Left renal pelvis (tissue), 4 donors: ENCODE measurements at regions not wholly inside any gene's neighbourhood (a gene's known extent, or its start where the extent isn't known, plus 50 kb on each side); places are given as distances from the start of the nearest gene placed in this dataset.
"Not testable (repeated sequence)": the region's sequence is repeated elsewhere in the genome, so short reads cannot be mapped to it uniquely, and the experiment has no call there.

ENCODE experiments used
- DNase-seq, 4 donors: peaks; one replicate each; pipeline ENCODE4 v3.0.0-alpha.2; 2013; ENCODE audit warnings: low read depth in 4 of 4, low spot score in 3 of 4

DNA sequence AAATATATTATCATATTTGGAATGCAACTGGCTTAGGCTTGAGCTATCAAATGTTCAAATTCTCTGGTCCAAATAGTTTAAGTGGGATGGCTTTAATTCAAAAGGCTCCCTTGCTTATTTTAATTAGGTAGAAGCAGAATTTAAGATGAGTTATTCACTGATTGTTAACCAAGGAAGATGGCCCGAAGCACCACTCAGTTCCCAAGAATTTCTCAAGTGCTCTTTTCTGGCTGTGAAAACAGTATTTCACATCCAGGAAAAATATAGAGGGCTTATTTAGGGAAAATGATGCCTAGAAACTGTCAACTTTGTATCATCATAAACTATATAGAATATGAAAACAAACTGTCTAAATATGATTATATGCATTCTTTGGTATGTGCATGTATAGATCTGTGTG is 246.5 kb upstream of the SFRP2 start:
- DNase-seq: no peak

DNA sequence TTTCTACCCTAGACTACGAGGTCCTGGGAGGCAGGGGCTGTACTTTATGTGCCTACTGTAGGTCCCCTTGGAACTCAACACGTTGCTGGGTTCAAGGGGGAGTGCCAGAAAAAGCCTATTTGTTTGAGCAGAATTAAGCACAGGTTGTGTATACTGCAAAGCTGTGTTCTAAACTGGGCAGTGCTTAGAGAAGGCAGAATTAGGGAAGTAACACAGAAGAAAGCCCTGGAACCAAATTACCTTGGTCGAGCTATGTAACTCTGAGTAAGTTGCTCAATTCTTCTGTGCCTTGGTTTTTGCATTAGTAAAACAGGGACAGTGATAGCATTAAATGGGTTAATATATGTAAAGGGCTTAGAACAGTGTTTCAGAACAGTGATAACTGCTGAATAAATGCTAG is 245.0 kb upstream of the SFRP2 start:
- no peak for DNase-seq

DNA sequence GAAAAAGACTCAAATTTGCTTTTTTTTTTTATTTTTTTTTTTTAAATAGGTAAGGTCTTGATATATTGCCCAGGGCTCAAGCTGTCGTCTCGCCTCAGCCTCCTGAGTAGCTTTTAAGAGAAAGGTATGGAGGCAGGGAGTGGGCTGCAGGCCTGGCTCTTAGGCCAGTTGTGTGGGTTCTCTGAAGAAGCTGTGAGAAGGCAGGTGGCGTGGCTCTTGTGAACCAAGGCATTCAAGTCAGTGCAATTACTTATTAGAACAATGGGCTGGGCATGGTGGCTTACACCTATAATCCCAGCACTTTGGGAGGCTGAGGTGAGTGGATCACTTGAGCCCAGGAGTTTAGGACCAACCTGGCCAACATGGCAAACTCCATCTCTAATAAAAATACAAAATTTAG is 244.0 kb upstream of the SFRP2 start:
- no peak for DNase-seq

DNA sequence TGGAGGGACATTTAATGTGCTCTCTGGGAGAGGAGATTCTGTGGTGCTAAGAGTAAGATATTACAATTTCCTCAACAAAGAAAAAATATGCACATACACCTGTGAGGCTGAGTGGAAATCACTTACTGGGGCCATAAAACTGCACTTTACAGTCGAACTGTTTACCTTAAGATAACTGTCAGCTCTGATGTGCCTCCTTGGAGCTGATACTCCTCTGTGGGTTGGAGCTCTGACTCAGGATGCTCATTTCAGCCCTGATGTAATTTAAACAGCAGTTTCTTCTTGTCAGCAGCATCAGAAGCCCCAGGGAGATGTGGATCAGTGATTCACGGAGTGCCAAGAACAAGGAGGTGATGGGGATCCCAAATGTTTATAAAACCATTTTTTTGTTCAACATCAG is 241.9 kb upstream of the SFRP2 start:
- no peak for DNase-seq

DNA sequence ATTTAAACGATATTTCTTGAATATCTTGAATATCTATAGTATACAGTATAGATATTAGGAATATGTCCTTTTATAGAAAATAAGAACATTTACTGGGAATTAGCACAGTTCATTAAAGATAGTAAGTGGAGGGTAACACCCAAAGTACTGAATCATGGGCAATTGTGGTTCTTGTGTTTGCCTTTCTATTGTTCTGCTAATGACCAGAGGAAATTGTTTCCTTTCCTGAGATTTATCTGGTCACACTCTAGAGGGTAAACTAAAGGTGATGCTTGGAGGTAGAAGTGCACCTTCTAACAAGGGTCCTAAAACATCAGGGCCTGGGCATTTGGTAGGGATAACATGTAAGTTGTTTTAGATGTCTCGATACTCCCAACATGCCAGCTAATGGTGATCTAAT is 241.3 kb upstream of the SFRP2 start:
- DNase-seq: no peak

DNA sequence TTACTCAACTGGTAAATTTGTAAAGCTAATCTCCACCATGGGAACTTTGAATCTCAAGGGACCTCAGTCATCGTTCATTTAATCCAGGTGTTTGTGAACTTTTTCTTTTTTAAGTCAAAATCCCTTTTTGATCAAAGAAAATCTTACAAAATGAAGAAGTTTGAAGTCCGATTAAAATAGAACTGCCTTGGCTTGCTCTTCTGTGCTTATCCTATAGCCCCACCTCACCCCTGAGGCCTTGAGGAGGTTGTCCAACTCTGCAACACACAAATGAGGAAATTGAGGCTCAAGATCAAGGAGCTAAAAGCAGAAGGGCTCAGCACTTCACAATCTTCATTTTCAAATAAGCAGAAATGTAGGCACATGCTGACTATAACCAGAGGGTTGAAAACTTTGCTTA is 240.3 kb upstream of the SFRP2 start:
- no peak for DNase-seq

DNA sequence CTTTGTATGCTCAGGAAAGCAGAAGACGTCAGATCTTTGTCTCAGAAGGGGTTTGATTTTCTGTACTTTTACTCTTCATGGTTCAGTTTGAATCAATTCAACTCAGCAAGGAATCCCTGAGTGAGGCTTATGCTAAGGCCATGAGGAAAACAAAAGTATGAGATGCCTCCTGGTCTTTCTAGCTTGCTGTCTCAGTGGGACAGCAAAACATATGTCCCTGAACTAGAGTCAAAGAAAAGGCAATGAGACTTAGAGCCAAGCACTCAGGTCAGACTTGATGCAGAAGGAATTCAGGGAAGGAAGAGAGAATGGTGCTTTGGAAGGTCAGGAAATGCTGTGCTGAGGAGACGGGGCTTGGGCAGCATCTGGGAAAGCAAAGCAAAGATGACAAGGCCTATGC is 236.2 kb upstream of the SFRP2 start:
- DNase-seq: no peak

DNA sequence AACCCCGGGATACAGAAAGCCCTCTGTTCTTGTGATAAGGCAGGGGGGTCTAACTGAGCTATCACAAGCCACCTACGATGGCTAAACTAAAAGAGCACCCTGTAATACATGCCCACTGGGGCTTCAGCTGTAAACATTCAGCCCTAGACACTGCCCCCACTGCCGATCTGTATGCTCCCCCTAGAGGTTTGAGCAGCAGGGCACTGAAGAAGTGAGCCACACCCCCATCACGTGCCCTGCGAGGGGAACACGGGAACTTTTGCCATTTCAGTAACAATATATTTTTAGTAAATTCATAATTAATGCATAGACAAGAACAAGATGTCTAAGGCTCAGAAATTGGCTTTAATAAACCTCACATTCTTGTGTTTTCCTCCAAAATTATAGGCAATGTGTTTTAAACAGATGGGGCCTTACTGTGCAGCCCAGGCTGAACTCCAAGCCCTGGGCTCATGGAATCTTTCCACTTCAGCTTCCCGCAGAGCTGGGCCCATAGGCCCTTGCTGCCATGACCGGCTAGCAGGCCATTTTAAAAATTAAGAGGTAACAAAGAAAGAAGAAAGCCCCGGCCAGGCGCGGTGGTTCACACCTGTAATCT is 235.3 kb upstream of the SFRP2 start:
- DNase-seq: no peak

DNA sequence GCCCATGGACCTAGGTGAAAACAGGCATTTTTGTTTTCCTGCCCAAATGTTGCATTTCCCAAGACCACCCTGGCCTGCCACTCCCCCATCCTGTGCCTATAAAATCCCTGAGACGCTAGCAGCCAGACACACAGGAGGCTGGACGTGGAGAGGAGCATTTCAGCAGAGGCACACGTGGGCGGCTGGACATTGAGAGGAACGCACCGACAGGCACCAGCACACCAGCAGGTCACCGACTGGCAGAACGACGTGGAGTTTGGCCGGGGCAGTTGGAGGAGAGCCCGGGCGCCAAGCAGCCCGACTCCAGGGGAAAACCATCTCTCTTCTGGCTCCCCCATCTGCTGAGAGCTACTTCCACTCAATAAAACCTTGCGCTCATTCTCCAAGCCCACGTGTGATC is 234.8 kb upstream of the SFRP2 start:
- DNase-seq: not testable (repeated sequence)

DNA sequence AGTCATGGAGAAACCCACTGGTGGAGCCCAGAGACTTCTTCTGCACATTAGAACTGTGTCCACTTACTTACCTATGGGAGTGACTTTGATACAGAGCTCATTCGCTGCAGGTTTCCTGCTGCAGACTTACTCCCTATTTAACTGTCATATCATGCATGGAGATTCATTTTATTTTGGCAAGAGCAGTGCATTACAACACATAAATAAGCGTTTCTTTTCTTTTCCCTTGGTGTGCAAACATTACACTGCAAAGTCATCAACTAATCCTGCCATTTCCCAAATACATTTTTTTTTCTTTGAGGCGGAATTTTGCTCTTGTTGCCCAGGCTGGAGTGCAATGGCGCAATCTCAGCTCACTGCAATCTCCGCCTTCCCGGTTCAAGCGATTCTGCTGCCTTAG is 230.9 kb upstream of the SFRP2 start:
- DNase-seq: no peak

DNA sequence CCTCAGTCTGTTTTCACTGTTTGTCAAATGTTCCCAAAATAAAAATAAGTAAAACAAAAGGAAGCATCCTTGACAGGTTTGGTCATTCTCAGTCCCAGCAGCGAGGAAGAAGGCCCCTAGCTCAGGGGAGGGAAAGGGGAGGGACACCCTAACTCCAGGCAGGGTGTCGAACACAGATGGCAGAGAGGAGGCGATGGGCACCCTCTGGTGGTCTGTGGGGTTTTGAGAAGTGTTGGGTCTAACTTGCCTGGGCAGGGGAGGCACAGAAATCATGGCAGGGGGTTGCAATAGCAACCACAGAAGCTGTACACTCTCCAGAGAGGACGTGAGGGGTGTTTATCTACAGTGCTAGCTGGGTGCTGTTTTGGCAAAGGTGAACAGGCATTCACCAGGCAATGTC is 229.8 kb upstream of the SFRP2 start:
- DNase-seq: no peak

DNA sequence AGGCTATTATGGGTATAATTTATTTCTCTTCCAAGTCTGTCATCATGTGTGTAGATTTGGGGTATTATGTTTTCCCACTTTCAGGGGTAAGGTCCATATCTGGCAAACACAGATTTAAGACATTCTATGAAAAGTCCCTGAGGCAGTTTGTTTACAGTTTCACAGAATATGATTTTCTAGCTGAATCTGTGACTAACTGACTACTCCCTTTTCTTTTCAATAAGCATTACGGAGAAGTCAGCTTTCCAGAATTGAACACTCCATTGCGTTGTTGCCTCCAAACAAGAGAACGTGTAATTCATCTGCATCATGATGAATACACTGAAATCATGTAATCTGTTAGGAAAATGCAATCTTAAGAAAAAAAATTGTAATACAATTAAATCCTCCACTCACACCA is 226.7 kb upstream of the SFRP2 start:
- DNase-seq: no peak

DNA sequence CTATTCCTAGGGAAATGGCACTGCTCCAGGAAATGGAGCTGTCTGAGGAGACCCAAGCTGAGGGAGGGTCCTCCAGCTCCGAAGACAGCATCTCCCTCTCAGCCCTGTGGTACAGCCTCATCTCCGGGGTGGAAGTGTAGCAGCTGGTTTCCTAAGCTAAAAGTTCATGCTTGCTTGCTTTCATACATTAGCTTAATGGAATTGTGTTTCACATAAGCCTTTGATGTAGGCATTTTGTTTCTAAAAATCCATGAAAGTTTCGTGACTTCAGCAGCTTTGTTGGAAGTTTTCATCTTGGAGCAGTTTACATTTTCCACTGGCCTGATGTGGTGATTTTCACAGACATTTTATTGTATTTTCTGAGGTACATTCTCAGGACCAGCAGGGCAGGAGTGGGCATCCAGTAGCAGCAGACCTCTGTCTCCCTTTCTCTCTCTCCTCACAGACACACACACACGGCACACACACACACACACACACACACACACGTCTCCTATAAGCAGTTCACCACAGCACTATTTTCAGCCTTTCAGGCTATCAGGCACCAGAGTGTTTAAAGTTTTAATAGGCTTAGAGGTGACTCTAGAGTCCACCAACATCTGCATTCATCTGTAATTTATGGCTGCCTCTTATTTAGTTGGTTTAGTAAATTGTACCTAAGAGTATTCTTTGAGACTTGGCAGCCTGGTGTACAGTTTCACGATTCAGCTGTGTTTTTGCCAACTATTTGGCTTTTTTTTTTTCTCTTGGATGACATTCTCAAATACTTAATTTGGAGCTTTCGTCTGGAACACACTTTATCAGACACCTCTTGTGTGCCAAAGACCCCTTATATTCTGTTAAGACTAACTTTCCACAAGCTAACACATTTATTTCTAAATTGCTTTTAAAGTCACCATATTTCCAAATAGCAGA is 225.8 kb upstream of the SFRP2 start:
- DNase-seq: peak in 1 of 4 donors; percentile 10

DNA sequence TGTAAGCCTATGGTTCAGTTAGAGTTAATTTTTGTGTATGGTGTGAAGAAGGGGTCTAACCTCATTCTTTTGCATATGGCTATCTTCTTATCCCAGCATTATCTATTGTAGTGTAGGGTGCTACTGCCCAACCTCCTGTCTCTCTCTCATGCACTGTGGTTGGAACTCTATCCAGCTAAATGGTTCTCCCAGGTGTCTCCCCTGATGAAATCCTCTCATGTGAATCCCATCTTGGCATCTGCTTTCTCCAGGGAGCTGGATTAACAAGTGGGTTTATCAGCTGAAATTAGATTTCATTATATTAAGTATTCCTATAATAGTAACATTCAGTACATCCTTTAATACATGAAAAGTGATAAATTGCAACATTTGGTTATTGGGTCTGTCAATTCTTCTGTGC is 224.7 kb upstream of the SFRP2 start:
- DNase-seq: no peak

DNA sequence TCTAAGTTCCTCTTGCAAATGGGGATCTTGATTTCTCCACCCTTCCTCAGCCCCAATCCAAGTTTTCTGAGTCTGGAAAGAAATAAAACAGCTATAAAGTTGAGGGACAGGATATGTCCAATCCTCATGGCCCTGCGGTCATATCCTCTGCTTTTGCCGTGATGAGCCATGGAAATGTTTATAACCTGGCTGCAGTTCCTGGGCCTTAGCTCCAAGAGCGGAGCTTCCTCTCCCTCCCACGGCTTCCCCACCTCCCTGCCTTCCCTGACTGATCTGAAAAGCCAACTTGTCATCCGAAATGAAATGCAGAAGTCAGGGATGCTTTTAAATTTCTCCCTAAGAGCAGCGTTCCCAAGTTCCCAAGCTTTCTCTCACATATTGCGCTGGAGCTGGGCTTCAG is 221.5 kb upstream of the SFRP2 start:
- DNase-seq: no peak

DNA sequence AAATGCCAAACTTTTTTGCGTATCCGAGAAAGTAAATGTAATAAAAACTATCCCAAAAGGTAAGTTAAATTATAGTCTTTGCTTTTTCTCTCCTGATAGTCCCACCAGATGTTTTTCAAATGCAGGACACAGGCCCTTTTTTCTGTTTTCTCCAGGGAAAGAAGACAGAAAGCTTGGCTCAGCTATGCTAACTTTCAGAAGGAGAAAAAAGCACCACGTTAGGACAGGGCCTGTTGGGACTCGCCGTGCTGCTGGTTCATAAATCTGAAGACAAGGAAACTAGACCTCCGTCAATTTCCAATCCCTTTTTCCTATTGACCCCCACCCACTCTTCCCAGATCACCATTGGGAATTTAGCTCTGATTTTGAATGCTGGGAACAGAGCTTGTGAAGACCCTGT is 220.9 kb upstream of the SFRP2 start:
- DNase-seq: no peak

DNA sequence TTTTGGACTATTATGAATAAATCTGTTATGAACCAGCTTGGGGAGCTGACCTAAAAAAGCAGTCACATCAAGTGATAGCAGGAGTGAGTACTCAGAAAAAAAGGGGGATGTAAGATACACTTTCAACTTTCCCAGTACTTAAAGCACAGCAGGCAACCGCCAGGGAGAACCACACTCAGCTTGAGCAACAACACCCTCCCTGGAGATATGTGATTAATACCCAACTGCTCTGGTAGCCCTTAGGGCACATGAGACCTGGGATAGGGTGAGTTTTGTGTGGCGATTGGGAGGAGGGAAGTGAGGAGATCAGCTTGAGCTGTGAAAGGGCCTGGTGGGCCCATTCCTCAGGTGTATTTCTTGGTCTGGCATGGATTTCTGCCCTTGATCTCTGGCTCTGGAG is 220.3 kb upstream of the SFRP2 start:
- DNase-seq: no peak

DNA sequence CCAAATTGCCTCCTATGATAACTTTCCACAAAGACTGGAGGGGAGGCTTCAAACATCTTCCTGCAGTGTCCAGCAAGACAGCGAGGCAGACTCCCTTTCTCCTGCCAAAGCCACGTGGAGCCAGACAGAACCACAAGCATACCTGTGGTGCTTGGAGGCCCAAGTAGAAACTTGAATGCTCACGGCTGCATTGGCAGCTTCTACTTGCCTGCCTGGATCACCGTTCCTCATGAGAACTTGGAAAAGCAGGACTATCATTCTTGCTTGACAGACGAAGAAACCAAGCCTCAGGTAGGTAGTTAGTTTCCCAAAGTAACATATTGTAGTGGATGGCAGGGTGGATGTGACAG is 216.3 kb upstream of the SFRP2 start:
- DNase-seq: no peak

DNA sequence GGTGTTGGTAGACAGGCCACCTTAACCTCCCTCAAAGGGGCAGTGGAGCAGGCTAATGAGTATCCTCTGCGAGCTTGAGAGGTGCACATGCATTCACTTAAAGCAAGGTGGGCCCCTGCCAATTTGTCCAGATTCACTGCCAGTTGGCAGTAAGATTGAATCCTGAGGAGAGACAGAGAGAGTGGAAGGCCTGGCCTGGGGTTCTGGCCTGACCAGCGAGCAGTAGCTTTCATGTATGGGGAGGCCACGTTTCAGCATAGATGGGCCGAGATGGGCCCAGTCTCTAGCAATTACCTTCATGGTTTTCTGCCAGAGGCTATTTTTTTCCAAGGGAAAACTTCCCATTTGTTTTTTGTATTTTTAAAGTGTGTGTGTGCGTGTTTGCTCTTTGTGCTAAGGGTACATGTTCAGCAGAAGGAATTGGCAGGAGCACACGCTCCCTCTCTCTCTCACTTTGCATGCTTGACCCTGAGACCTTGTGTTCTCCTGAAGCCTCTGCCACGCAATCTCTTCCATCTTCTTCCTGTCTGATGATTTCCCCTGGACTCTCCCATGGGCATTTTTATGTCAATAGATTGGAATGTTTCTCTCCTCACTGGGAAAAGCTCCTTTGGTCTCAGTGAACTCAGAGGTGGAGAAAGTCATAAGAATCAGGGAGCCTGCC is 215.8 kb upstream of the SFRP2 start:
- no peak for DNase-seq

DNA sequence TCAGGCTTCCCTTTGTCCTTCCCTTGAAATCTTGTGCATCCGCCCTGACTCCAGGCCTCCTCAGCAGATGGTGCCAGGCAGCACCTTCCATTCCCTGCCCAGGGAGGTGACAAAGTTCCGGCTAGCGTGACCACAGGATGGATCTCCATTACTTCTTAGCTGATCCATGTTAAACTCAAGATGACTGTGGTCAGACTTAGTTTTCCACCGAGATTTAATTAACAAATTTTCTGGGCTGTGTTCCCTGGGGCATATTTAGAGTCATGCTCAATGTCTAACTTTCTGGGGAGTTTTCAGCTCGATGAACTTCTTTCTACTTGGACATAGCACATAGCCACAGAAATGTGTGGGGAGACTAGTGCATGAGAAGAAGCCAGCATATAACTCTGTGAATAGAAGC is 215.1 kb upstream of the SFRP2 start:
- DNase-seq: no peak

DNA sequence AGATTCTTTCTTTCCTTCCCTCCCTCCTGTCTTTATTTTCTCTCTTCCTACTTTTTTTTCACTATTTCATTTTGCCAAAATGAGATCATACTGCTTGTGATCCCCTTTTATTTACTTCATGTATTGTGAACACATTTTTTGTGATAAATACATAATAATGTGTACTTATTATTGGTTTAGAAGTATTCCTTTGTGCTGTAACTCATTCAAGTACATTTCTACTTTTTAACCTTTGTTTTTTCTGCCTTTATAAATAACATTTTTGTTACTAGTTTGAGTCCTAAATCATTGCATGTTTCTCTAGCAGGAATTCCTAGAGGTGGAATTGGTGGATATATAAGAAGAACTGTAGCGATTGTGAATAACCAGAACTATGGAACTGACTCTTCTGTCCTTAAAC is 214.5 kb upstream of the SFRP2 start:
- DNase-seq: no peak

DNA sequence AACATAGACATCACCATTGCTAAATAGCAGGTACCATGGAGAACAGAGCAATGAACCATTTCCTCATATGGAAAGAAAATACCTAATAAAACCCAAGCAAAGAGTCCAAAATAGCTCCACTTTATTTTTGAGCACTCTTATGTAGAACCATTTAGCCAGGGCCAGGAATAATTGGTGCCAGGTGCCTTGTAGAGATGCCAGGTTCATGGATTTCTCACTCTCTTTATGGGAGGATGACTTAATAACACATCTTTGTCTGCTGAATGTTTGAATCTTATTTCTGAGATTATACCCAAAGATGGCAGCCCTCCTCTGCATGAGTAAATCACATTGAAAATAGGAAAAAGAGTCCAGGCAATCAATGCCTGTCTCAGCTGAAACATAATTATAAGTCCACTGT is 212.3 kb upstream of the SFRP2 start:
- no peak for DNase-seq
